Globus pallidus (tissue), 1 donor: ENCODE measurements at regions not wholly inside any gene's neighbourhood (a gene's known extent, or its start where the extent isn't known, plus 50 kb on each side); places are given as distances from the start of the nearest gene placed in this dataset.

ENCODE experiments used
- DNase-seq: peaks from one replicate; pipeline ENCODE4 v3.0.0-alpha.2; 2015; ENCODE audit warnings: low spot score

GRCh38 chr2:225137971-225138370 is 95.7 kb upstream of the DOCK10 start:
- DNase-seq, result no peak

- DNase-seq, result no peak
Measured at GRCh38 chr2:225136552-225136951, 94.3 kb upstream of the DOCK10 start.

- no peak for DNase-seq
Measured at GRCh38 chr2:225131898-225132297, 89.6 kb upstream of the DOCK10 start.

- DNase-seq, result no peak
Measured at GRCh38 chr2:225130093-225130492, 87.8 kb upstream of the DOCK10 start.

- DNase-seq, result no peak
Measured at GRCh38 chr2:225124311-225125017, 82.2 kb upstream of the DOCK10 start.

- DNase-seq, result no peak
Measured at GRCh38 chr2:225122583-225123486, 80.6 kb upstream of the DOCK10 start.

GRCh38 chr2:225122007-225122406 is 79.7 kb upstream of the DOCK10 start:
- DNase-seq, result no peak

GRCh38 chr2:225120186-225120585 is 77.9 kb upstream of the DOCK10 start:
- no peak for DNase-seq

GRCh38 chr2:225117051-225117716 is 74.9 kb upstream of the DOCK10 start:
- DNase-seq, result peak; percentile 35

- DNase-seq, result no peak
Measured at GRCh38 chr2:225114786-225115323, 72.6 kb upstream of the DOCK10 start.

GRCh38 chr2:225113371-225114015 is 71.2 kb upstream of the DOCK10 start:
- DNase-seq, result peak; percentile 77

- DNase-seq, result peak; percentile 67
Measured at GRCh38 chr2:225112362-225113126, 70.3 kb upstream of the DOCK10 start.

GRCh38 chr2:225108805-225109204 is 66.5 kb upstream of the DOCK10 start:
- DNase-seq, result no peak

- no peak for DNase-seq
Measured at GRCh38 chr2:225104971-225105370, 62.7 kb upstream of the DOCK10 start.

GRCh38 chr2:225104321-225104720 is 62.1 kb upstream of the DOCK10 start:
- no peak for DNase-seq

GRCh38 chr2:225103737-225104141 is 61.5 kb upstream of the DOCK10 start:
- no peak for DNase-seq

GRCh38 chr2:225100856-225101294 is 58.6 kb upstream of the DOCK10 start:
- DNase-seq, result no peak

GRCh38 chr2:225100269-225100668 is 58.0 kb upstream of the DOCK10 start:
- DNase-seq, result no peak

GRCh38 chr2:225097035-225097434 is 54.8 kb upstream of the DOCK10 start:
- DNase-seq, result no peak
